Lung (tissue), 11 donors: ENCODE measurements at regions not wholly inside any gene's neighbourhood (a gene's known extent, or its start where the extent isn't known, plus 50 kb on each side); places are given as distances from the start of the nearest gene placed in this dataset.

ENCODE experiments used
- ATAC-seq: fragments of 200-7000 bp; cut with Tn5 transposase; one replicate; pipeline ENCODE4 v1.9.1; 2020; ENCODE audit warnings: moderate number of reproducible peaks; ENCODE audit not compliant: insufficient read depth, low FRiP score
- DNase-seq, 3 donors: peaks; one replicate each; pipeline ENCODE4 v3.0.0-alpha.2; 2013 to 2017
- H3K27ac ChIP-seq, 2 donors: one replicate each; pipeline ENCODE4 v1.5.1; 2013; ENCODE audit warnings: mild to moderate bottlenecking in 2 of 2, moderate library complexity in 2 of 2, control low read depth in 1 of 2, inconsistent platforms in 1 of 2, low read depth in 1 of 2, low read length in 1 of 2
- H3K27me3 ChIP-seq, 3 donors: one replicate each; pipeline ENCODE4 v1.5.1; 2013; ENCODE audit warnings: low read length in 2 of 3; ENCODE audit not compliant: control insufficient read depth in 3 of 3, insufficient read depth in 3 of 3
- H3K36me3 ChIP-seq, 4 donors: one replicate each; pipeline ENCODE4 v1.5.1; 2013; ENCODE audit warnings: low read length in 4 of 4, mild to moderate bottlenecking in 1 of 4, moderate library complexity in 1 of 4; ENCODE audit not compliant: control insufficient read depth in 4 of 4, insufficient read depth in 4 of 4
- H3K4me1 ChIP-seq, 5 donors: one replicate each; pipeline ENCODE4 v1.5.1; 2013; ENCODE audit warnings: low read length in 5 of 5, mild to moderate bottlenecking in 2 of 5, moderate library complexity in 1 of 5; ENCODE audit not compliant: control insufficient read depth in 5 of 5, insufficient read depth in 5 of 5
- H3K4me3 ChIP-seq: one replicate; pipeline ENCODE4 v1.5.1; 2013; ENCODE audit warnings: mild to moderate bottlenecking, control low read depth, moderate library complexity
- H3K9ac ChIP-seq, 2 donors: one replicate each; pipeline ENCODE4 v1.5.1; 2013; ENCODE audit warnings: low read length in 2 of 2, control low read depth in 1 of 2; ENCODE audit not compliant: insufficient read depth in 1 of 2
- H3K9me3 ChIP-seq, 4 donors: one replicate each; pipeline ENCODE4 v1.5.1; 2013; ENCODE audit warnings: low read length in 3 of 4, mild to moderate bottlenecking in 1 of 4, moderate library complexity in 1 of 4; ENCODE audit not compliant: control insufficient read depth in 4 of 4, insufficient read depth in 3 of 4
- WGBS, 2 donors: extraction: QIAGEN DNeasy Blood & Tissue Kit; methylation state at CpG; one replicate each; pipeline ENCODE4 v1.1.7; 2013; 5-methylcytosine and 5-hydroxymethylcytosine counted together
- TF ChIP-seq, protein P1 (sequence below): IDR thresholded peaks from 2 replicates; pipeline ENCODE4 v1.5.1; 2012; ENCODE audit warnings: mild to moderate bottlenecking; ENCODE audit errors: control extremely low read depth, extremely low read depth
- donor health status: control.
- donor health status: control.
- donor health status: Bipolar disorder and iron deficiency.
- donor health status: healthy.
- donor health status: DM: yes; HTN: yes; CAD: no.

DNA sequence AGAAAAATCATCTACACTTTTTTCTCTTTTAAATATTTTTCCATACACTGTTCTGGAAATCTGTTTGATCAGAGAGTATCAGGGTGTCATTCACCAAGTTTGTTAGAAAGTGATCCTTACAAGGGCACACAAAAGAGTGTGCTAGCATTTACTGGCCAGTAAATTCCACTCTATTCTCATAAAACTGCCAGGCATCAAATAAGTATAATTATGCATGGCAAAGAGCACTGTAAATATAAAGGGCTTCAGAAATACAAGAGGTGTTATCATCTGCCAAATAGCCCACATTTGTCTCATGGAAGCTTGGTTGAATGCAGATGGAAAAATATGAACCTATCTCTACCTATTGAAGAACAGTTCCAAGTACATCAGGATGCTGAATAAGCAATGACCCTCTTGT is 847.3 kb upstream of the ACVR2A start:
- H3K4me1 ChIP-seq, result peaks cover 0 to 19% (median 0%) of the 10 kb centered on the region in 5 donors
- no peaks in the 10 kb centered on the region for H3K36me3 ChIP-seq
- ATAC-seq (no peak), DNase-seq (no peak)
- TF ChIP-seq, protein P1, sequence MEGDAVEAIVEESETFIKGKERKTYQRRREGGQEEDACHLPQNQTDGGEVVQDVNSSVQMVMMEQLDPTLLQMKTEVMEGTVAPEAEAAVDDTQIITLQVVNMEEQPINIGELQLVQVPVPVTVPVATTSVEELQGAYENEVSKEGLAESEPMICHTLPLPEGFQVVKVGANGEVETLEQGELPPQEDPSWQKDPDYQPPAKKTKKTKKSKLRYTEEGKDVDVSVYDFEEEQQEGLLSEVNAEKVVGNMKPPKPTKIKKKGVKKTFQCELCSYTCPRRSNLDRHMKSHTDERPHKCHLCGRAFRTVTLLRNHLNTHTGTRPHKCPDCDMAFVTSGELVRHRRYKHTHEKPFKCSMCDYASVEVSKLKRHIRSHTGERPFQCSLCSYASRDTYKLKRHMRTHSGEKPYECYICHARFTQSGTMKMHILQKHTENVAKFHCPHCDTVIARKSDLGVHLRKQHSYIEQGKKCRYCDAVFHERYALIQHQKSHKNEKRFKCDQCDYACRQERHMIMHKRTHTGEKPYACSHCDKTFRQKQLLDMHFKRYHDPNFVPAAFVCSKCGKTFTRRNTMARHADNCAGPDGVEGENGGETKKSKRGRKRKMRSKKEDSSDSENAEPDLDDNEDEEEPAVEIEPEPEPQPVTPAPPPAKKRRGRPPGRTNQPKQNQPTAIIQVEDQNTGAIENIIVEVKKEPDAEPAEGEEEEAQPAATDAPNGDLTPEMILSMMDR, result no peak
- H3K9ac ChIP-seq, result no peak overlapping the region
- H3K4me3 ChIP-seq, result no peak overlapping the region
- H3K27me3 ChIP-seq, result no peaks in the 10 kb centered on the region
- H3K9me3 ChIP-seq, result no peaks in the 10 kb centered on the region
- no peak overlapping the region for H3K27ac ChIP-seq

DNA sequence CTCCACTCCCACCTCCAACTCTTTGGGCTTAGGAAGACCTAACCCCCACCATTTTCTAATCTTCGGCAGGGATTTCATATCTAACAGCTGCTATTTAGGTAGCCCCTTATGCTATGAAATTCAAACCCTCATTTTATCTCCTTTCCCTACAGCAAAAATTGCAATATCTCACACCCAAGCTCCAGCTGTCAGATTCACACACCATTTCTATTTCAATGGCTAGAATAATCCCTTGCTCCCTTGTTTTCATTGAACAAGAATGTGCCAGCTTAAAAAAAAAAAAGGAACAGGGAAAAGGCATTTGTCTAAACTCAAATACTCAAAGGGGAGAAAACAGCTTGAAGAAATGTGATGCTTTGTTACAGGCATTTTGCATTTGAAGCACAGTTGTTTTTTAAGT is 850.6 kb upstream of the ACVR2A start:
- Histone ChIP-seq H3K27me3 (no peaks in the 10 kb centered on the region), H3K4me1 (peaks cover 0 to 29% (median 0%) of the 10 kb centered on the region in 5 donors), H3K36me3 (no peaks in the 10 kb centered on the region), H3K4me3 (no peak overlapping the region), H3K9me3 (no peaks in the 10 kb centered on the region), H3K27ac (no peak overlapping the region), H3K9ac (no peak overlapping the region)
- WGBS, 2 donors, result 73 to 86% methylated on average over 1 of the region's 1 CpG
- TF ChIP-seq, protein P1, result no peak
- ATAC-seq (no peak), DNase-seq (no peak)

DNA sequence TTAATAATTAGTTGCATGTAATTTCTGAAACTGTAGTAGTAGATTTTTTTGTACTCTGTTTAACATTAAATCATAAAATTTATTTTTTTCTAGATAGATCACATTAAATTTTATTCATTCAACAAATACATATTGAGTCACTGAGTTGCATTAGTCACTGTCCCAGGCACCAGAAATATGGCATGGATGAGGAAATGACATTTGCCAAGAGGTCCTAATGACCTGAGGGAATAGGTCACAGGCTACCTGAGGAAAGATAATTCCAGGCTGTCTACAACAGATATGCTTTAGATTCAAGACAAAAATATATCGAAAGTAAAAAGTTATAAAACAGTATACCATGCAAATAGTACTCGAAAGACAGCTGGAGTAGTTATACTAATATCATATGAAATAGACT is 852.4 kb upstream of the ACVR2A start:
- Histone ChIP-seq H3K4me3 (no peak overlapping the region), H3K9me3 (no peaks in the 10 kb centered on the region), H3K4me1 (peaks cover 0 to 31% (median 0%) of the 10 kb centered on the region in 5 donors), H3K36me3 (no peaks in the 10 kb centered on the region), H3K27ac (no peak overlapping the region), H3K27me3 (no peaks in the 10 kb centered on the region), H3K9ac (no peak overlapping the region)
- DNase-seq (no peak), ATAC-seq (no peak)
- 94 to 95% methylated on average over 2 of the region's 2 CpGs for WGBS, 2 donors
- TF ChIP-seq, protein P1, result no peak

DNA sequence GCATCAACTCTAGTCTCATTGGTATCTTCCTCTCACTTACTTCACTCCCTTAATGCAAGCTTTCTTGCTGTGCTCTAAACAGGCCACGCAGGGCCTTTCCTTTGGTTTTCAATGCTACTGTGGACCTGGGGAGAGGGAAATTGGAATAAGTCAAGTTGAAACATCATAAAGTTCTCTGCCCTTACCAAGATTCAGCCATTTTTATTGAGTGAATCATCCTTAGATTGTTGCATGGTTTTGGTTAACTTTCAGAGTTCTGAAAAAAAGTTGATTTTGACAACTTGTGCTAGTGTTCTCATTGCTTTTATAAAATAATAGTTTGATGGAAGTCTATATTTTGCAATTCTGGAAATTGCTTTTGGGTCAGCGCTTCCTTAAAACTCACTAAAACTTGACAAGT is 852.8 kb upstream of the ACVR2A start:
- 92 to 96% methylated on average over 2 of the region's 2 CpGs for WGBS, 2 donors
- H3K27ac ChIP-seq, result no peak overlapping the region
- peaks cover 0 to 34% (median 0%) of the 10 kb centered on the region in 5 donors for H3K4me1 ChIP-seq
- H3K4me3 ChIP-seq, result no peak overlapping the region
- H3K9me3 ChIP-seq, result no peaks in the 10 kb centered on the region
- no peaks in the 10 kb centered on the region for H3K27me3 ChIP-seq
- no peaks in the 10 kb centered on the region for H3K36me3 ChIP-seq
- H3K9ac ChIP-seq, result no peak overlapping the region
- ATAC-seq (no peak), DNase-seq (no peak)
- TF ChIP-seq, protein P1, result no peak
